ENCODE measurements at regions not wholly inside any gene's neighbourhood (a gene's known extent, or its start where the extent isn't known, plus 50 kb on each side); places are given as distances from the start of the nearest gene placed in this dataset.

DNA sequence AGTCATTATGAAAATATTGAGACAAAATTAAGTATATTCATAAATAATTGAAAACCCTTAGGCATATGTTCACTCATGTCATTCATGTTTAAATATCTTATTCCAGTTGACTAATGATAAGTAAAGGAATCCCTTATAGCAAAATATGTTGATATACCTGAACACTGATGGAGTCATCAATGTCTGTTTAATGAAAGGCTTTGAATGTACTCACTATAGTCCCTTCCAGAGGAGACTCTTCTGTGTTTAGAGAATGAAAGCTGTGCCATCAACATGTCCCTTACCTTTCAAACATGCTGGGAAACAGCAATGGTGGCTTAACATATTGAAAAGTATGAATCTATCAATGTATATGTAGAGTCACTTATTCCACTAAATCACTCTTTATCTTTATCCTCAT is 242.9 kb downstream of the KCNJ3 start:
- H3K27ac ChIP-seq (ENCODE audit: low read depth, low read length), result no peak overlapping the region
- H3K36me3 ChIP-seq (ENCODE audit: control insufficient read depth, insufficient read depth, low read length), result no peaks in the 10 kb centered on the region
- no peak overlapping the region for H3K9ac ChIP-seq (ENCODE audit: low read depth, low read length)
- peaks cover 9% of the 10 kb centered on the region for H3K4me1 ChIP-seq (ENCODE audit: control insufficient read depth, insufficient read depth, low read length)
- no peak overlapping the region for H3K4me3 ChIP-seq (ENCODE audit: low read depth, low read length)
- H3K9me3 ChIP-seq (ENCODE audit: control insufficient read depth, insufficient read depth, low read length), result no peaks in the 10 kb centered on the region
- peaks cover 3% of the 10 kb centered on the region; the same call in 1 of the 2 replicates for H3K27me3 ChIP-seq (ENCODE audit: control insufficient read depth, insufficient read depth, low read length)

DNA sequence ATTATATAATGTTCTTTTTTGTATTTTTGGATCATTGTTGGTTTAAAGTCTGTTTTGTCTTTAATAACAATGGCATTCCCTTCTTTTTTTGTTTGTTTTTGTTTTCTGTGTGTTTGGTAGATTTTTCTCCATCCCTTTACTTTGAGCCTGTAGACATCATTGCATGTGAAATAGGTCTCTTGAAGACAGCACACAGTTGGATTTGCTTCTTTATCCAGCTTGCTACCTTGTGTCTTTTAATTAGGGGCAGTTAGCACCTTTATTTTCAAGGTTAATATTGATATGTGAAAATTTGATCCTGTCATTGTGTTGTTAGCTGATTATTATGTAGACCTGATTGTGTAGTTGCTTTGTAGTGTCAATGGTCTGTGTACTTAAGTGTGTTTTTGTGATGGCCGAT is 235.7 kb downstream of the KCNJ3 start:
- Histone ChIP-seq H3K9ac (ENCODE audit: low read depth, low read length) (no peak overlapping the region), H3K4me1 (ENCODE audit: control insufficient read depth, insufficient read depth, low read length) (no peaks in the 10 kb centered on the region), H3K9me3 (ENCODE audit: control insufficient read depth, insufficient read depth, low read length) (peaks cover 5% of the 10 kb centered on the region; the same call in 1 of the 2 replicates), H3K36me3 (ENCODE audit: control insufficient read depth, insufficient read depth, low read length) (no peaks in the 10 kb centered on the region), H3K27me3 (ENCODE audit: control insufficient read depth, insufficient read depth, low read length) (no peaks in the 10 kb centered on the region), H3K27ac (ENCODE audit: low read depth, low read length) (no peak overlapping the region), H3K4me3 (ENCODE audit: low read depth, low read length) (no peak overlapping the region)

DNA sequence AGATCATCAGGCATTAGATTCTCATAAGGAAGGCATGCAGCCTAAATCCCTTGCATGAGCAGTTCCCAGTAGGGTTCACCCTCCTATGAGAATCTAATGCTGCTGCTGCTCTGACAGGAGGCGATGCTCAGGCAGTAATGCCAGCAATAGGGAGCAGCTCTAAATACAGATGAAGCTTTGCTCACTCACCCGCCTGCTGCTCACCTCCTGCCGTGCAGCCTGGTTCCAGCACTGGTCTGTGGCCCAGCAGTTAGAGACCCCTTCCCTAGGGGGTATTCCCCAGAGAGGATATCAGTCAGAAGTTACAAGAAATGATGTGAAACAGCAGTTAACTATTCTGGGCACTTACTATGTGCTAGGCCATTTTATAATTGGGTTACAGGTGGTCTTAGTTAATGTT is 226.0 kb downstream of the KCNJ3 start:
- Histone ChIP-seq H3K36me3 (ENCODE audit: control insufficient read depth, insufficient read depth, low read length) (no peaks in the 10 kb centered on the region), H3K27me3 (ENCODE audit: control insufficient read depth, insufficient read depth, low read length) (no peaks in the 10 kb centered on the region), H3K9me3 (ENCODE audit: control insufficient read depth, insufficient read depth, low read length) (no peaks in the 10 kb centered on the region), H3K9ac (ENCODE audit: low read depth, low read length) (no peak overlapping the region), H3K27ac (ENCODE audit: low read depth, low read length) (no peak overlapping the region), H3K4me3 (ENCODE audit: low read depth, low read length) (no peak overlapping the region), H3K4me1 (ENCODE audit: control insufficient read depth, insufficient read depth, low read length) (no peaks in the 10 kb centered on the region)

DNA sequence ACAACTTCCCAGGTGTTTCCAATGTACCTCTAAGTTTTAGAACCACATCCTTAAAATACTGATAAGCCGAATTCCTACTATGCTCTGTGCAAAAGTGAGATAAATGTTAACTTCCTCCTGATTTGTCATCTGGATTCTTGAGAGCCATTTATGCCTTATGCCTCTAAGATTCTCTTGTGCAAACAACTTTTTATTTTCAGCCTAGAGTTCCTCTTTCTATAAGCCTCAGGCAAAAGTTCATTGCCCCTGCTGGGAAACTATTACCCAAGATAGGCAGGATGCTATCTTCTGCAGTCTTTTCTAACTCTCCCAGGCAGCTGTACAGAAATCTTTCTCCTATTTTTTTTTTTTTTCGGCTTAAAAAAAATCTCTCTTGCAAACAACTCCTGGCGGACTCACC is 216.1 kb downstream of the KCNJ3 start:
- H3K9me3 ChIP-seq (ENCODE audit: control insufficient read depth, insufficient read depth, low read length), result no peaks in the 10 kb centered on the region
- H3K4me1 ChIP-seq (ENCODE audit: control insufficient read depth, insufficient read depth, low read length), result peaks cover 9% of the 10 kb centered on the region; the same call in 1 of the 2 replicates
- no peak overlapping the region for H3K27ac ChIP-seq (ENCODE audit: low read depth, low read length)
- H3K36me3 ChIP-seq (ENCODE audit: control insufficient read depth, insufficient read depth, low read length), result no peaks in the 10 kb centered on the region
- H3K27me3 ChIP-seq (ENCODE audit: control insufficient read depth, insufficient read depth, low read length), result no peaks in the 10 kb centered on the region
- no peak overlapping the region for H3K9ac ChIP-seq (ENCODE audit: low read depth, low read length)
- H3K4me3 ChIP-seq (ENCODE audit: low read depth, low read length), result no peak overlapping the region

DNA sequence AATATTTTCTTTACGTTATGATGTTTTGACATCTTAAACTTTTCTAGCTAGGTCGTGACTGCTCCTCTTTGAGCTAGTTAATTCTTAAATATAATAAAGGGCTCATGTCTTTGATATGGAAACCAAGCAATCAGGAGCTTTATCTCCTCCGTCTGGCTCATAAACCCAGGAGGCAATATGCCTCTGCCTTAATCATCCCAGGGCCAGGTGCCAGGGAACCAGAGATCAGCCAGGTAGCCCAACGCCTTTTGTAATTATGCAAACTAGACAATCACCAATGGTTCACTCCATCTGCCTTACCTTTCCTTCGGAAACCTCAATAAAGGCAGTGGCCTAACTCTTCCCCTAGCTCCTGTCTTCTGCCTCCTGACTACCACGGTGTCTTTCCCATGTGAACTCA is 213.7 kb downstream of the KCNJ3 start:
- H3K9ac ChIP-seq (ENCODE audit: low read depth, low read length), result no peak overlapping the region
- H3K4me3 ChIP-seq (ENCODE audit: low read depth, low read length), result no peak overlapping the region
- H3K9me3 ChIP-seq (ENCODE audit: control insufficient read depth, insufficient read depth, low read length), result no peaks in the 10 kb centered on the region
- no peaks in the 10 kb centered on the region for H3K27me3 ChIP-seq (ENCODE audit: control insufficient read depth, insufficient read depth, low read length)
- H3K4me1 ChIP-seq (ENCODE audit: control insufficient read depth, insufficient read depth, low read length), result peaks cover 9% of the 10 kb centered on the region; the same call in 1 of the 2 replicates
- no peaks in the 10 kb centered on the region for H3K36me3 ChIP-seq (ENCODE audit: control insufficient read depth, insufficient read depth, low read length)
- no peak overlapping the region for H3K27ac ChIP-seq (ENCODE audit: low read depth, low read length)

DNA sequence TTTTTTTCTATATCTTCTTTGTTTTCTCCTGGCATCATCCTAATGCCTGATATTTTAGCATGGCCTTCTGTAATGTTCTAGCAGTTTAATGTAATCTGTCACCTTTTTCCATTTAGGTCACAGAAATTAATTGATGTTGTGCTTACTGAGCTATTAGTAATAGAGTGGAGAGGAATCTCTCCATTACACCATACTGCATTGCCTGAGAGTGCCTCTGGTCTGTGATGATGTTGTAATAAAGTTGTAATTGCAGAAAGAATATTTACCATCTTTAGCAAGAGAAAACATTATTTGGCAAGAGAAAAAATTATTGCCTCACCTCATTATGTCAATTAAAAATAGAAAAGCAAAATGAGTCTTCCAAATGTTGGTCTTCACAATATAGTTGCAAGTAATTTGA is 213.2 kb downstream of the KCNJ3 start:
- Histone ChIP-seq H3K9ac (ENCODE audit: low read depth, low read length) (no peak overlapping the region), H3K27me3 (ENCODE audit: control insufficient read depth, insufficient read depth, low read length) (no peaks in the 10 kb centered on the region), H3K9me3 (ENCODE audit: control insufficient read depth, insufficient read depth, low read length) (no peaks in the 10 kb centered on the region), H3K4me1 (ENCODE audit: control insufficient read depth, insufficient read depth, low read length) (peaks cover 9% of the 10 kb centered on the region; the same call in 1 of the 2 replicates), H3K36me3 (ENCODE audit: control insufficient read depth, insufficient read depth, low read length) (no peaks in the 10 kb centered on the region), H3K27ac (ENCODE audit: low read depth, low read length) (no peak overlapping the region), H3K4me3 (ENCODE audit: low read depth, low read length) (no peak overlapping the region)

DNA sequence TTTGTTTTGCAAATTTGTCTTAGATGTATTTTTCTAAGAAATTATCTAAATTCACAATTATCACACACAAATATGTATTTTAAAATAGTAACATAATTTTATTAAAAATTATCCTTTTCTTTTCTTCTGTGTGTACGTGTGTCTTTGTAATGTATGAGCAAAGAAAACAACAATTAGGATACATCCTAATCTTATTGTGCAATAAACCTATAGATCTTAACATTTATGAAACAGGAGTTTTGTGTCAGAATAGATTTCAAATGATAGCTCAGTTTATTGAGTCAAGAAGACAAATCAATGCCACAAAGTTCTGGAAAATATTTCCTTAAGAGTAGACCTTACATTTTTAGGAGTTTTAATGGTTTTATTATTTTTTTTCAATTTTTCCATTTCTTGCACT is 212.2 kb downstream of the KCNJ3 start:
- H3K9ac ChIP-seq (ENCODE audit: low read depth, low read length), result no peak overlapping the region
- H3K27ac ChIP-seq (ENCODE audit: low read depth, low read length), result no peak overlapping the region
- H3K27me3 ChIP-seq (ENCODE audit: control insufficient read depth, insufficient read depth, low read length), result no peaks in the 10 kb centered on the region
- no peak overlapping the region for H3K4me3 ChIP-seq (ENCODE audit: low read depth, low read length)
- peaks cover 9% of the 10 kb centered on the region; the same call in 1 of the 2 replicates for H3K4me1 ChIP-seq (ENCODE audit: control insufficient read depth, insufficient read depth, low read length)
- no peaks in the 10 kb centered on the region for H3K36me3 ChIP-seq (ENCODE audit: control insufficient read depth, insufficient read depth, low read length)
- no peaks in the 10 kb centered on the region for H3K9me3 ChIP-seq (ENCODE audit: control insufficient read depth, insufficient read depth, low read length)

DNA sequence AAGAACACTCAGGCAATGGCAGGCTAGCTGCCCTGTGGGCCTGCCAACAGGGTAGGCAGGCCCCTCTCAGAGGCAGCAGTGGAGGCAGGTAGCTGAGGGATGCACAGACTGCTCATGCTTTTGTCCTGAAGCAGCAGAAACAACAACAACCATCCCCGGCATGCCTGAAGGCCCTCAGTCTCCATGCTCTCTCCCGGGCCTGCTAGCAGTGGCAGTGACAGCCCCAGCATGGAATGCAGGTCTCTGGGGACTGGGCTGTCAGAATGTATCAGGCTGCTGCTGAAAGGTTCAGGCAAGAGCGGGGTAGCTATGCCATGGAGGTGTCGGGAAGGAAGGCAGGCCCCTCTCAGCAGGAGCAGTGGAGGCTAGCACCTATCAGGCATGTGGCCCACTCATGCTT is 209.8 kb downstream of the KCNJ3 start:
- Histone ChIP-seq H3K4me3 (ENCODE audit: low read depth, low read length) (no peak overlapping the region), H3K27me3 (ENCODE audit: control insufficient read depth, insufficient read depth, low read length) (no peaks in the 10 kb centered on the region), H3K27ac (ENCODE audit: low read depth, low read length) (no peak overlapping the region), H3K9ac (ENCODE audit: low read depth, low read length) (no peak overlapping the region), H3K9me3 (ENCODE audit: control insufficient read depth, insufficient read depth, low read length) (no peaks in the 10 kb centered on the region), H3K4me1 (ENCODE audit: control insufficient read depth, insufficient read depth, low read length) (no peaks in the 10 kb centered on the region), H3K36me3 (ENCODE audit: control insufficient read depth, insufficient read depth, low read length) (no peaks in the 10 kb centered on the region)
